Upper lobe of left lung (tissue), 4 donors: ENCODE measurements at regions not wholly inside any gene's neighbourhood (a gene's known extent, or its start where the extent isn't known, plus 50 kb on each side); places are given as distances from the start of the nearest gene placed in this dataset.

Experiments
- EP300 ChIP-seq, 4 donors: sonication (generic); formaldehyde crosslinking; IDR thresholded peaks; one replicate each; pipeline ENCODE4 v1.5.1; 2017; ENCODE audit warnings: antibody characterized with exemption in 4 of 4, control low read depth in 2 of 4
- POLR2AphosphoS5 ChIP-seq, 2 donors: sonication (generic); formaldehyde crosslinking; IDR thresholded peaks; one replicate each; pipeline ENCODE4 v1.5.1; 2017; ENCODE audit warnings: antibody characterized with exemption in 2 of 2
- TF ChIP-seq, protein P1 (sequence below), 6 experiments: fragments of 450-650 bp in 4 of 6; fragments of 200-600 bp in 2 of 6; sonication (generic) in 2 of 6; IDR thresholded peaks; one replicate each; pipeline ENCODE4 v1.5.1; 2016 to 2019; ENCODE audit warnings: antibody characterized with exemption in 6 of 6

DNA sequence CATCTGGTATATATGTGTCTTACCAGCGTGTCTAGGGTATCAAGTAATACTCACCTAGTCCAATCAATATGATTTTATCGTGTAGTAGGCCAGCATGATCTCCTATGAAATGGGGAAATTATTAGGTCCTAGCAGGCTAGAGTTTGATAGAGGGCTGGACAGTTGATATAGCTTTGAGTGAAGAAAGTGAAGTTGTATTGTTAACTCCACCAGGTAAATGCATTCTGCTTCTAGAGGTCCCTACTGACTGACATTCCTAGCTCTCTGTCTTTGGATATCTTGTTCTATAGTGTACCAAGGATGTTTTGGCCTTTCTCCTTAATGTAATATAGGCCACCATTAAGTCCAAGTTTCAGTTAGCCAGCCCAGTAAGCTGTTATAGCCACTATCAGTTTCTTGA, 97.4 kb downstream of the EBNA1BP2 start:
- TF ChIP-seq, protein P1, sequence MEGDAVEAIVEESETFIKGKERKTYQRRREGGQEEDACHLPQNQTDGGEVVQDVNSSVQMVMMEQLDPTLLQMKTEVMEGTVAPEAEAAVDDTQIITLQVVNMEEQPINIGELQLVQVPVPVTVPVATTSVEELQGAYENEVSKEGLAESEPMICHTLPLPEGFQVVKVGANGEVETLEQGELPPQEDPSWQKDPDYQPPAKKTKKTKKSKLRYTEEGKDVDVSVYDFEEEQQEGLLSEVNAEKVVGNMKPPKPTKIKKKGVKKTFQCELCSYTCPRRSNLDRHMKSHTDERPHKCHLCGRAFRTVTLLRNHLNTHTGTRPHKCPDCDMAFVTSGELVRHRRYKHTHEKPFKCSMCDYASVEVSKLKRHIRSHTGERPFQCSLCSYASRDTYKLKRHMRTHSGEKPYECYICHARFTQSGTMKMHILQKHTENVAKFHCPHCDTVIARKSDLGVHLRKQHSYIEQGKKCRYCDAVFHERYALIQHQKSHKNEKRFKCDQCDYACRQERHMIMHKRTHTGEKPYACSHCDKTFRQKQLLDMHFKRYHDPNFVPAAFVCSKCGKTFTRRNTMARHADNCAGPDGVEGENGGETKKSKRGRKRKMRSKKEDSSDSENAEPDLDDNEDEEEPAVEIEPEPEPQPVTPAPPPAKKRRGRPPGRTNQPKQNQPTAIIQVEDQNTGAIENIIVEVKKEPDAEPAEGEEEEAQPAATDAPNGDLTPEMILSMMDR (IDR thresholded peaks at IDR 0.05) = no peak
- no peak for TF ChIP-seq POLR2AphosphoS5 (IDR thresholded peaks at IDR 0.05)
- TF ChIP-seq EP300 (IDR thresholded peaks at IDR 0.05) = no peak
